DOHH2 (cell line): ENCODE measurements at regions not wholly inside any gene's neighbourhood (a gene's known extent, or its start where the extent isn't known, plus 50 kb on each side); places are given as distances from the start of the nearest gene placed in this dataset.

Experiments used
- CTCF ChIP-seq: fragments of 200-600 bp; sonication (generic); IDR thresholded peaks from one replicate; pipeline ENCODE4 v1.5.1; 2014; ENCODE audit warnings: antibody characterized with exemption, mild to moderate bottlenecking, low read depth, low read length; ENCODE audit not compliant: poor library complexity, severe bottlenecking
- EZH2phosphoT487 ChIP-seq: fragments of 200-600 bp; sonication (generic); IDR thresholded peaks from 2 replicates; pipeline ENCODE4 v1.6.1; 2017; ENCODE audit warnings: borderline replicate concordance, mild to moderate bottlenecking, antibody characterized with exemption, low read length, moderate library complexity, mixed read lengths

GRCh38 chr10:21057989-21058388, 160.9 kb upstream of the NEBL start:
- TF ChIP-seq CTCF = no peak
- TF ChIP-seq EZH2phosphoT487 = no peak
